Keratinocyte (primary cell): ENCODE measurements at regions not wholly inside any gene's neighbourhood (a gene's known extent, or its start where the extent isn't known, plus 50 kb on each side); places are given as distances from the start of the nearest gene placed in this dataset.

Experiments used
- DNase-seq: peaks from one replicate; pipeline ENCODE4 v3.0.0-alpha.2; 2011; ENCODE audit warnings: low read depth, missing footprints, low spot score
- FAIRE-seq: peaks from 2 replicates; lab custom pipeline; 2011; peaks lifted over from hg19 to GRCh38; lab: Jason Lieb, UNC
- H2AFZ ChIP-seq: 2 replicates; pipeline ENCODE4 v1.6.0; 2012; ENCODE audit warnings: low read length, control low read depth, inconsistent platforms; ENCODE audit not compliant: control insufficient read depth
- H3K27ac ChIP-seq: 2 replicates; pipeline ENCODE4 v1.5.1; 2011; ENCODE audit warnings: low read length; ENCODE audit not compliant: control insufficient read depth, insufficient read depth
- H3K27me3 ChIP-seq: 3 replicates; pipeline ENCODE4 v1.6.0; 2011; ENCODE audit warnings: low read length; ENCODE audit not compliant: control insufficient read depth, insufficient read depth; ENCODE audit errors: extremely low read depth
- H3K36me3 ChIP-seq, 2 experiments: 2 replicates in 1 of 2; 3 replicates in 1 of 2; pipeline ENCODE4 v1.5.1; 2011; ENCODE audit warnings: low read length in 2 of 2, mild to moderate bottlenecking in 1 of 2; ENCODE audit not compliant: control insufficient read depth in 2 of 2, insufficient read depth in 2 of 2; ENCODE audit errors: extremely low read depth in 1 of 2
- H3K4me1 ChIP-seq: 3 replicates; pipeline ENCODE4 v1.5.1; 2011; ENCODE audit warnings: low read length; ENCODE audit not compliant: control insufficient read depth, insufficient read depth; ENCODE audit errors: extremely low read depth
- H3K4me2 ChIP-seq: 3 replicates; pipeline ENCODE4 v1.6.0; 2011; ENCODE audit warnings: low read depth, low read length; ENCODE audit not compliant: control insufficient read depth, insufficient read depth; ENCODE audit errors: extremely low read depth
- H3K4me3 ChIP-seq, 3 experiments: fragments of 200-600 bp in 1 of 3; sonication (generic) in 1 of 3; 2 replicates in 2 of 3; 3 replicates in 1 of 3; pipeline ENCODE4 v1.5.1; 2011 to 2016; ENCODE audit warnings: low read length in 3 of 3, mild to moderate bottlenecking in 3 of 3, control low read depth in 2 of 3, inconsistent platforms in 1 of 3, low read depth in 1 of 3, mixed read lengths in 1 of 3, mixed run types in 1 of 3, moderate library complexity in 1 of 3; ENCODE audit not compliant: control insufficient read depth in 2 of 3, insufficient read depth in 2 of 3; ENCODE audit errors: extremely low read depth in 1 of 3
- H3K79me2 ChIP-seq: 2 replicates; pipeline ENCODE4 v1.6.0; 2012; ENCODE audit warnings: low read length; ENCODE audit not compliant: control insufficient read depth, insufficient read depth
- H3K9ac ChIP-seq: 3 replicates; pipeline ENCODE4 v1.6.0; 2011; ENCODE audit warnings: low read length; ENCODE audit not compliant: control insufficient read depth, insufficient read depth; ENCODE audit errors: extremely low read depth
- H3K9me1 ChIP-seq: 3 replicates; pipeline ENCODE4 v1.6.0; 2011; ENCODE audit warnings: low read length; ENCODE audit not compliant: control insufficient read depth, insufficient read depth; ENCODE audit errors: extremely low read depth
- H3K9me3 ChIP-seq: 2 replicates; pipeline ENCODE4 v1.5.1; 2012; ENCODE audit warnings: low read depth, low read length; ENCODE audit not compliant: control insufficient read depth
- H4K20me1 ChIP-seq: 3 replicates; pipeline ENCODE4 v1.6.0; 2011; ENCODE audit warnings: low read length; ENCODE audit not compliant: control insufficient read depth, insufficient read depth; ENCODE audit errors: extremely low read depth
- CTCF ChIP-seq, 3 experiments: IDR thresholded peaks in 1 of 3; conservative IDR thresholded peaks in 1 of 3; optimal IDR thresholded peaks in 1 of 3; 2 replicates in 2 of 3; 3 replicates in 1 of 3; pipeline versions ENCODE3 to v1.5.1; 2011; ENCODE audit warnings: low read length in 3 of 3, mild to moderate bottlenecking in 3 of 3, moderate library complexity in 2 of 3, control low read depth in 1 of 3, inconsistent platforms in 1 of 3; ENCODE audit not compliant: insufficient read depth in 2 of 3; ENCODE audit errors: extremely low read depth in 1 of 3
- EZH2 ChIP-seq: IDR thresholded peaks from one replicate; pipeline ENCODE4 v1.6.1; 2012; ENCODE audit warnings: inconsistent platforms, mild to moderate bottlenecking, low read length, moderate library complexity
- dilution Hi-C: fragments of 300-500 bp; cut with MboI; formaldehyde crosslinking; loops from one replicate; pipeline ENCODE4 v1.7.0; 2020; ENCODE audit warnings: low sequenced_read_pairs; ENCODE audit not compliant: extremely low pct_ligation_motif_present

- DNase-seq (no peak), FAIRE-seq (no peak)
- H3K79me2 ChIP-seq: no peaks in the 10 kb centered on the region
- no peaks in the 10 kb centered on the region for H3K9me1 ChIP-seq
- H3K36me3 ChIP-seq: no peaks in the 10 kb centered on the region
- dilution Hi-C loops: no loop called here
- peaks cover 7% of the 10 kb centered on the region for H3K4me1 ChIP-seq
- no peak overlapping the region for H2AFZ ChIP-seq
- no peak overlapping the region for H3K27ac ChIP-seq
- no peaks in the 10 kb centered on the region for H4K20me1 ChIP-seq
- H3K27me3 ChIP-seq: no peaks in the 10 kb centered on the region
- no peak for TF ChIP-seq CTCF (optimal IDR thresholded peaks at IDR 0.05 in 1 of 3, IDR thresholded peaks at IDR 0.05 in 1 of 3, conservative IDR thresholded peaks at IDR 0.05 in 1 of 3; ENCODE audit: extremely low read depth in 1 of 3, insufficient read depth in 2 of 3, low read length in 3 of 3)
- TF ChIP-seq EZH2: no peak
- no peaks in the 10 kb centered on the region for H3K9me3 ChIP-seq
- H3K9ac ChIP-seq: no peak overlapping the region
- no peak overlapping the region for H3K4me2 ChIP-seq
- H3K4me3 ChIP-seq: no peak overlapping the region
Measured at GRCh38 chr1:55322842-55323241, 107.7 kb upstream of the USP24 start.

- Histone ChIP-seq H3K4me3 (no peak overlapping the region), H3K9me1 (no peaks in the 10 kb centered on the region), H3K27me3 (no peaks in the 10 kb centered on the region), H3K9ac (no peak overlapping the region), H3K79me2 (no peaks in the 10 kb centered on the region), H4K20me1 (no peaks in the 10 kb centered on the region), H3K27ac (no peak overlapping the region), H3K36me3 (no peaks in the 10 kb centered on the region), H3K4me2 (no peak overlapping the region), H2AFZ (no peak overlapping the region), H3K4me1 (peaks cover 7% of the 10 kb centered on the region), H3K9me3 (no peaks in the 10 kb centered on the region)
- TF ChIP-seq EZH2 (no peak), CTCF (optimal IDR thresholded peaks at IDR 0.05 in 1 of 3, IDR thresholded peaks at IDR 0.05 in 1 of 3, conservative IDR thresholded peaks at IDR 0.05 in 1 of 3; ENCODE audit: extremely low read depth in 1 of 3, insufficient read depth in 2 of 3, low read length in 3 of 3) (no peak)
- FAIRE-seq: no peak
- dilution Hi-C loops: no loop called here
- no peak for DNase-seq
Measured at GRCh38 chr1:55321942-55322341, 106.8 kb upstream of the USP24 start.
